ENCODE measurements at regions not wholly inside any gene's neighbourhood (a gene's known extent, or its start where the extent isn't known, plus 50 kb on each side); places are given as distances from the start of the nearest gene placed in this dataset.

- TF ChIP-seq CTCF (IDR thresholded peaks at IDR 0.05) (no peak), EZH2 (IDR thresholded peaks at IDR 0.05; ENCODE audit: borderline replicate concordance, insufficient read depth, low read depth, low read length, poor library complexity, severe bottlenecking) (no peak)
Measured at GRCh38 chr6:168906391-168906790, 347.3 kb downstream of the THBS2 start.

Measured in B cell (primary cell).